ENCODE measurements at regions not wholly inside any gene's neighbourhood (a gene's known extent, or its start where the extent isn't known, plus 50 kb on each side); places are given as distances from the start of the nearest gene placed in this dataset.

- no peak for TF ChIP-seq POLR2A (IDR thresholded peaks at IDR 0.05)
- TF ChIP-seq CTCF (IDR thresholded peaks at IDR 0.05), result no peak
- no peak for TF ChIP-seq EP300 (IDR thresholded peaks at IDR 0.05)
Measured at GRCh38 chr5:35309365-35310130, 79.3 kb upstream of the PRLR start.
